ENCODE measurements at regions not wholly inside any gene's neighbourhood (a gene's known extent, or its start where the extent isn't known, plus 50 kb on each side); places are given as distances from the start of the nearest gene placed in this dataset.

DNA sequence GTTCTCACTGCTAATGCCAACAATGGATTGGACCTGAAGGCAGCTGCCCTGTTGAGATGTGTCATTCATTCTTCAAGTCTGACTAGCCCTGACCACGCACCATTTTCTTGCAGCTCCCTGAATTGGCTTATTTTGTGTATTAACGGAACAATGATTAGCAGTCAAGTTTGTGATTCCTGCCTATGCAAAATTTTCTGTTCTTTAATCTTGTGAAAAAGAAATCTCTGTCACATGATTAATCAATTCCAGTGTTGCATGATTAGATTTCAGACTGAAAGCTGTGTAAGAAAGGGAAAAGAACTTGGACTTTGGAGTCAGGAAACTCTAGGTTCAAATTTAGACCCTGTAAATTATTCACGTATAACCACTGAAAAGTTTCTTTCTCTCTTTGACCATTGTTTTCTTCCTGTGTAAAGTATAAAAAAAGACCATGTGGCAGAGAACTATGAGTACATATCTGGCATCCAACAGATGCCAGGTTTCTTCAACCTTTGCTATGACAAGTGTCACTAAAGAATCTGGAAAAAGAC, 64.5 kb upstream of the SLC10A2 start:
- Histone ChIP-seq H3K36me3 (ENCODE audit: control insufficient read depth, insufficient read depth, low read length) (no peaks in the 10 kb centered on the region), H3K4me3 (ENCODE audit: low read depth, low read length) (no peak overlapping the region), H3K27me3 (ENCODE audit: control insufficient read depth, insufficient read depth, low read length) (no peaks in the 10 kb centered on the region)
- DNase-seq (ENCODE audit: low read depth) (peak; percentile 26), FAIRE-seq (no peak)
- TF ChIP-seq CTCF (IDR thresholded peaks at IDR 0.05; ENCODE audit: insufficient read depth, low read length, severe bottlenecking), result no peak

- Histone ChIP-seq H3K36me3 (ENCODE audit: control insufficient read depth, insufficient read depth, low read length) (no peaks in the 10 kb centered on the region), H3K4me3 (ENCODE audit: low read depth, low read length) (no peak overlapping the region), H3K27me3 (ENCODE audit: control insufficient read depth, insufficient read depth, low read length) (no peaks in the 10 kb centered on the region)
- DNase-seq (ENCODE audit: low read depth) (no peak), FAIRE-seq (no peak)
- no peak for TF ChIP-seq CTCF (IDR thresholded peaks at IDR 0.05; ENCODE audit: insufficient read depth, low read length, severe bottlenecking)
These were observed 63.9 kb upstream of the SLC10A2 start for GRCh38 chr13:103130146-103130545.
